Central memory CD4-positive, alpha-beta T cell (primary cell): ENCODE measurements at regions not wholly inside any gene's neighbourhood (a gene's known extent, or its start where the extent isn't known, plus 50 kb on each side); places are given as distances from the start of the nearest gene placed in this dataset.

Source experiments
- DNase-seq: peaks from one replicate; pipeline ENCODE4 v3.0.0; 2022

DNA sequence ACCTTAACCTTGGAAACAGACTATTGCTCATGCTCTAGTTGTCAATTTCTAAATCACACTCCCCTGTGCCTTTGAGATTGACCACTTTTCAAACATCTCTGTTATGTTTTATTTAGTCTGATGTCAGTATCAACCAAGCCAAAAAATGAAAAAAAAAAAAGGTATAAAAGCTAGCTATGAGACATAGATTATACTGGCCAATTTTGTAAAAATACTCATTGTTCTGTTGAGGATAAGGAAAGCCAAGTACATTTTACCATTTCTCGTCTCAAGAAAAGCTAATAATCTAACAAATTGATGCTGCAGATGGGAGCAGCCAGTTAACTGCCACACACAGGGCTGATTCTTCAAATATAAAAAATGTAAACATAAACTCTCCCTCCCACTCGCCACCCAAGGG, 572.6 kb upstream of the KLF12 start:
- DNase-seq = no peak

DNA sequence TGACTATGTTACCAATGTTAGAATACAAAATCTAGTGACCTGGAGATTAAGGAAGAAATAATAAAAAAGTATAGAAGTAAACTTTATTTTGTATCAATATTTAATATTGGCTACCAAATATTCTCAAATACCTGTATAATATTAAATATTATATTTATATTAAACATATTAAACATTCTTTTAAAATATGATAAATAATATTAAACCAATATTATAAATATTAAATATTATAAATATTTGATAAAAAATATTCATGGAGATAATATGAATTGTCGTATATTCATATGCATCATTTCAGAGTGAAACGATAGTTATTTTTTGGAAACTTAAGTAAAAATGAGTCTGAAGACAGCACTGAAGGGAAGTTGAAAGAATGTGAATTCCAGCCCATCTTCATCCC, 571.2 kb upstream of the KLF12 start:
- DNase-seq = no peak

GRCh38 chr13:74703855-74704387, 569.7 kb upstream of the KLF12 start:
- DNase-seq = no peak

- DNase-seq = no peak
These were observed 562.1 kb upstream of the KLF12 start for GRCh38 chr13:74696148-74696922.

- DNase-seq = no peak
These were observed 561.0 kb upstream of the KLF12 start for GRCh38 chr13:74695021-74695800.

- DNase-seq = no peak
These were observed 553.4 kb upstream of the KLF12 start for GRCh38 chr13:74687442-74688182.

- DNase-seq = no peak
These were observed 549.2 kb upstream of the KLF12 start for GRCh38 chr13:74683411-74683810.

DNA sequence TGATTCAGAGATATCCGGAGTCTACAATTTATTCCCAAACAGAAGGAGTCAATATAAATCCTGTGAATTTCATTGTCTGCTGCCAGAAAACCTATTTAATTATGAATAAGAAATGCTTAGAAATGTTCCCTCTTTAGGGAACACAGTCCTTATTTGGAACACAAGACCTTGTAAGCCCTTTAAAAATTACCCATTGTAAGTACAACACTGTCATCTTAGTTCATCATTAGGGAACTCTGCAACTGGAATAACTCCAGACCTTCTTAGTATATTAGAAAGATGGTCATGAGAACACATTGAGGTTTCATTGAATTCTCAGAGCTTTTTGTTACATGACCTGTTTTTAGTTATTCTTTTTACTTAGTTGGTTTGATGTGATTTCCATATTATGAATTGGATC, 548.5 kb upstream of the KLF12 start:
- DNase-seq = no peak

- no peak for DNase-seq
These were observed 547.7 kb upstream of the KLF12 start for GRCh38 chr13:74681891-74682290.

GRCh38 chr13:74678308-74678965, 544.2 kb upstream of the KLF12 start:
- no peak for DNase-seq

GRCh38 chr13:74675972-74676371, 541.8 kb upstream of the KLF12 start:
- DNase-seq = no peak

- no peak for DNase-seq
These were observed 541.0 kb upstream of the KLF12 start for GRCh38 chr13:74675182-74675581.

DNA sequence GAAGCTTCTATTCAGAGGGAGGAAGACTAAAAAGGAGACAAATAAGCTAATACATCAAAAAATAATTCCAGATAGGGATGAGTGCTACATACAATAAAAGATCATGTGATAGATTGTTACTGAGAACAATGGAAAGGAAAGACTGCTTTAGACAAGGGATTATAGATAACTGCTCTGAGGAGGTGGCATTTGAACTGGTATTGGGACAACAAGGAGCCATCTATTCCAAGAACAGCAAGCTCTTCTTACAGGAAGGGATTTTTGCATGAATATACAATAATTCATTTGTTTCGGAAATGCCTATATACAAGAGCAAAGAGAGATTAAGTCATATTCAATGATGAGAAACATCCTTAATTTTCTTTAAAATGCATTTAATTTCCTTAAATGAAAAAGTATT, 540.5 kb upstream of the KLF12 start:
- DNase-seq = no peak

DNA sequence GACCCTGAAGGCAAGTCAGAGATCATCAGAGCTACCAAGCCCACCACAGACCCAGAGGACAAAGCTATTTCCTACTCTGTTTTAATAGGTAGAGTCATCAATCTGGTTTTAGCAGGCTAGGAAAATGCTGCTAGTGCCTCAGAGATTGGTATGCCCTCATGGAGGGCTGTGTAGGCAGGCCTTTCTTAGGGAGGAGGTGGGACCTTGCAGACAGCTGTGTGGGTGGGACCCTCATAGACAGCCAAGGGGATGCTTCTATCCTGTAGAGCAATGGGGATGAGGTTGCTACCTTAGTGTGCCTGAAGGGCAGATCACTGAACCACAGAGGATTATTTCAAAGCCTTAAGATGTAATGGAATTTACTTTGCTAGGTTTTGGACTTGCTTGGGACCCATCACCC, 534.9 kb upstream of the KLF12 start:
- DNase-seq = no peak

GRCh38 chr13:74667656-74668203, 533.5 kb upstream of the KLF12 start:
- DNase-seq = no peak

DNA sequence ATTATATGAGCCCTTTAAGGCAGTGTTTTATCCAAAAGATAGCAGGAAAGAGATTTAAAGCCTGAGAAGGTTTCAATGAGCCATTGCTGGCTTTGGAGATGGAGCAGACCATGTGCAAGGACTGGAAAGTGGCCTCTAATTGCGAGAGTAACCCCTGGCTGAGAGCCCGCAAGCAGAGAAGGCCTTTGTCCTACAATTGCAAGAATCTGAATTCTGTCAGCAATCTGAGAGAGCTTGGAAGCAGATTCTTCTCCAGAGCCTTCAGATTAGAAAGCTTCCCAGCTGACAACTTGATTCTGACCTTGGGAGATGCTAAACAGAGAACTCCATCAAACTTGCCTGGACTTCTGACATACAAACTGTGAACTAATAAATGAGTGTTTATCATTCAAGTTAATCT, 528.7 kb upstream of the KLF12 start:
- DNase-seq = no peak

DNA sequence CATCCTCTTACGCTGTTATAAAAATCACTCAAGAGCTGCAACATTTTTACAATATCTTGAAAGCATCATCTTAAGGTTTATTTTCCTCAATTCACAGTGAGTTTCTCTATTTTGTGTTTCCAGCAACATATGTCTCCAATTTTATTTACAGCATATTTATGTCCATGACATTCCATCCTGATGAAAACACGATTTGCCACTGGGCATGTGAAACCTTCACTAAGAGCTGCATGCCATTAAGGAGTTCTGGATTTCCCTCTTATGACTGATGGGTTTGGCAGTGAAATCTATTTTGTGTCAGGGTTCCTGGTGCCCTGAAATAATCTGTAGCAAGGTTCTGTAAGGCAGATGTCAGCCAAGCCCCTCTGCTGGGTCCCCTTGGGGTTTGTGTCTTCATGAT, 527.6 kb upstream of the KLF12 start:
- DNase-seq = no peak

DNA sequence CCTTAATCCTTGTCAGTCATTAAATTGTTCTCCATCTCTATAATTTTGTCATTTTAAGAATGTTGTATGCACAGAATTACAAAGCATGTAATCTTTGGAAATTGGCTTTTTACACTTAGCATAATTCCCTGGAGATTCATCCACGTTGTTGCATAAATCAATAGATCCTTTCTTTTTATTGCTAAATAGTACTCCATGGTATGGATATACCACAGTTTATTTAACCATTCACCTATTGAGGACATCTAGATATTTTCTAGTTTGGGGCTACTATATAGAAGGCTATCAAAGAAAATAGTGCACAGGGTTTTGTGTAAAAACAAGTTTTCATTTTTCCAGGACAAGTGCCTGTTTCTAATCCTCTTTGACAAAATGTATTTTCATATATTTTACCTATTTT, 523.6 kb upstream of the KLF12 start:
- DNase-seq = no peak

DNA sequence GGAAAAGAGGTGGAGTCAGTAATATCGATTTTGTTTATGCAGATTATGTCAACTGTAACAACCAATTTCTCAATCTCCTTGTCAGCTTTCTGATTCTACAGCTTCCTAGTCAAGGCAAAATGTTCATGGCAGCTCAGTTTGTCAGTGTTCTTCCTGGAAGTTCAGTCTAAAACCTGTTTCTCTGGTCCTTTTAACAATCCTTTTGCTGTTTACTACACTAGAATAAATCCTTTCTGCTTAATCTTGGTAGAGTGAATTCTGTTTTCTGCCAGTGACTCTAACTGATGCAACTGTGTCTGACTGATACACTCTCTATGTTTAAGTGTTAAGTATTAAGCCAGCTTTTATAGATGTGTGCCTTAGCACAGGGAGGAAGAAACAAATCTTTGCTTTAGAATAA, 516.9 kb upstream of the KLF12 start:
- no peak for DNase-seq

DNA sequence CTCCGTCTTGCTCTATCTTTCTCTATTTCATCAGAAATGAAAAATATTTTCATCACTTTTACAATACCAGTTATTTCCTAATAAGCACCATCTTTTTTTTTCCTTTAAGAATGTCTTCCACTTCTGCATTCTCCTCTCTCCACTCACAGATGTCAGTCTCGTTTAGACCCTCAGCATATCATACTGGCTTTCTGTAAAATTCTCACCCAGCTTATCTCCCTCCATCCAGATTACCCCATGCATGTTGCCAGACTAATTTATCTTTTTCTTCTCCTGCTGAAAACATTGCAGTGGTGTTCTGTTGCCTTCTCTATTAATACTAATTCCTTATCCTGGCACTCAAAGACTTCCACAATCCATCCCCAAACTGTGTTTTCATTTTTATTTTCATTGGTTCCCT, 513.8 kb upstream of the KLF12 start:
- no peak for DNase-seq

- DNase-seq = no peak
These were observed 513.0 kb upstream of the KLF12 start for GRCh38 chr13:74647211-74647610.

DNA sequence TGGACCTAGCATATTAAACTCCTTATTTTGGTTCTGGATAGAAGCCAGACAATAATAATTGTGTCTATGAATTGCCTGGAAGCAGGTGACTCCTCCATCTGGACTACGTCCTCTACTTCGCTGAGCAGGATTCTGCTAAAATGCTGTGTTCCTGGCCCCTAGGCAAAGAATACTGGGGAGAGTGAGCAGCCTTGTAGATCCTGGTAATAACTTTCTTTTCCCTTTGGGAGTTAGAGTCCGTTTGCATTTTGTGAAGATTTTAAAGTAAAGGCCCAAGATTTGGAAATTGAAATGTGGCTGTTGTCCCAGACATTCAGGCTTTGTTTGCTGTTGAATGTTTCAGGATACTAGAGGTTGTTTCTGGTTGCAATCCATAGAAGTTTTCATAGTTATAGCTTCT, 511.9 kb upstream of the KLF12 start:
- DNase-seq = no peak

DNA sequence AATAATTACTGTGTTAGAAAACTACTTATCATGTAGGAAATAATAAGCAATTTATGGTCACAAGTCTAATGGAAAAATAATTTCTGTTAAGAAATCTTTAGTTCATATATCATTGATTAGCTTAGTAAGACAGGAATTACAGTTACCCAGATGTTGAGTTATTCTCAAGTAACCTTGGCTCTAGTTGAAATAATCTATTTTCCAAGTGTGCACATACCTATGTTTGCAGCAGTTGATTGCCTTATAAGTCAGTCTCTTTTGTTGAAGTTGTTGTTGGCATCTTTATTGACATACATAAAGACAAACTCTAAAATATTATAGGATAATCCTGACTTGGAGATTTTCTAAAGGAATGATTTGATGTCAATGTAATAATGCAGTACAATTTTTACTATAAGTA, 511.4 kb upstream of the KLF12 start:
- no peak for DNase-seq
